RWPE2 (cell line): ENCODE measurements at regions not wholly inside any gene's neighbourhood (a gene's known extent, or its start where the extent isn't known, plus 50 kb on each side); places are given as distances from the start of the nearest gene placed in this dataset.

Source experiments
- ATAC-seq: fragments of 200-7000 bp; cut with Tn5 transposase; 3 replicates; pipeline ENCODE4 v1.9.1; 2021; ENCODE audit warnings: low read depth
- DNase-seq: peaks from one replicate; pipeline ENCODE4 v3.0.0-alpha.2; 2020; ENCODE audit warnings: low spot score
- H3K27ac ChIP-seq: fragments of 450-650 bp; 2 replicates; pipeline ENCODE4 v1.5.1; 2017; ENCODE audit warnings: mild to moderate bottlenecking; ENCODE audit not compliant: poor library complexity, severe bottlenecking
- H3K27me3 ChIP-seq: fragments of 250-450 bp; sonication (Bioruptor Pico); 2 replicates; pipeline ENCODE4 v1.5.1; 2021; ENCODE audit warnings: mild to moderate bottlenecking, moderate library complexity; ENCODE audit not compliant: insufficient read depth, poor library complexity, severe bottlenecking
- H3K36me3 ChIP-seq: fragments of 250-450 bp; sonication (Bioruptor Pico); 2 replicates; pipeline ENCODE4 v1.5.1; 2020; ENCODE audit warnings: low read depth, mild to moderate bottlenecking, moderate library complexity
- H3K4me1 ChIP-seq: fragments of 250-450 bp; sonication (Bioruptor Pico); 2 replicates; pipeline ENCODE4 v1.5.1; 2021; ENCODE audit warnings: mild to moderate bottlenecking, moderate library complexity; ENCODE audit not compliant: insufficient read depth, poor library complexity, severe bottlenecking
- H3K4me3 ChIP-seq: fragments of 250-450 bp; sonication (Bioruptor Pico); 2 replicates; pipeline ENCODE4 v1.5.1; 2021; ENCODE audit warnings: mild to moderate bottlenecking, moderate library complexity; ENCODE audit not compliant: severe bottlenecking
- H3K9me3 ChIP-seq: fragments of 250-450 bp; sonication (Bioruptor Pico); 2 replicates; pipeline ENCODE4 v1.5.1; 2021; ENCODE audit warnings: mild to moderate bottlenecking, moderate library complexity; ENCODE audit not compliant: severe bottlenecking
- TF ChIP-seq, protein P1 (sequence below): fragments of 450-650 bp; IDR thresholded peaks from one replicate; pipeline ENCODE4 v1.5.1; 2017; ENCODE audit warnings: mild to moderate bottlenecking, moderate library complexity; ENCODE audit not compliant: poor library complexity, severe bottlenecking

DNA sequence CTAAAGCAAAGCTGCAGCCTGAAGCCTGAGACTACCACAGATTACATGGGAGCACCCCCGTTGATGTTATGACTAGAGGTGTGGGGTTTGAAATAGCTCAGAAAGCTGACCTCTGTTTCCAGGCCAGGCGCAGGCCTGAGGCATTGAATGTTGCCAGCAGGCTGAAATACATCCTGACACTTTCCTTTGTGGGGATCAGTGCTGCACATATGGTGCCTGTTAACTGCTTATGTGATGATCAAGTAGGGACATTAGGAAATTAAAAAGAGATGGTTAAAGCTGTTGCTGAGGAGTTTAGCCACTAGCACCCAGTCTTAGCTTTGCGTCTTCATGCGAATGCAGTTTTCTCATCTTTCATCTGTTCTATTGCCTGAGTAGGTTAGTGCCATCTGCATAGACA, 83.2 kb downstream of the CCNA1 start:
- Histone ChIP-seq H3K36me3 (no peaks in the 10 kb centered on the region), H3K27ac (no peak overlapping the region), H3K27me3 (no peaks in the 10 kb centered on the region), H3K4me3 (no peak overlapping the region), H3K9me3 (no peaks in the 10 kb centered on the region), H3K4me1 (no peaks in the 10 kb centered on the region)
- ATAC-seq (no peak), DNase-seq (no peak)
- TF ChIP-seq, protein P1, sequence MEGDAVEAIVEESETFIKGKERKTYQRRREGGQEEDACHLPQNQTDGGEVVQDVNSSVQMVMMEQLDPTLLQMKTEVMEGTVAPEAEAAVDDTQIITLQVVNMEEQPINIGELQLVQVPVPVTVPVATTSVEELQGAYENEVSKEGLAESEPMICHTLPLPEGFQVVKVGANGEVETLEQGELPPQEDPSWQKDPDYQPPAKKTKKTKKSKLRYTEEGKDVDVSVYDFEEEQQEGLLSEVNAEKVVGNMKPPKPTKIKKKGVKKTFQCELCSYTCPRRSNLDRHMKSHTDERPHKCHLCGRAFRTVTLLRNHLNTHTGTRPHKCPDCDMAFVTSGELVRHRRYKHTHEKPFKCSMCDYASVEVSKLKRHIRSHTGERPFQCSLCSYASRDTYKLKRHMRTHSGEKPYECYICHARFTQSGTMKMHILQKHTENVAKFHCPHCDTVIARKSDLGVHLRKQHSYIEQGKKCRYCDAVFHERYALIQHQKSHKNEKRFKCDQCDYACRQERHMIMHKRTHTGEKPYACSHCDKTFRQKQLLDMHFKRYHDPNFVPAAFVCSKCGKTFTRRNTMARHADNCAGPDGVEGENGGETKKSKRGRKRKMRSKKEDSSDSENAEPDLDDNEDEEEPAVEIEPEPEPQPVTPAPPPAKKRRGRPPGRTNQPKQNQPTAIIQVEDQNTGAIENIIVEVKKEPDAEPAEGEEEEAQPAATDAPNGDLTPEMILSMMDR = no peak

DNA sequence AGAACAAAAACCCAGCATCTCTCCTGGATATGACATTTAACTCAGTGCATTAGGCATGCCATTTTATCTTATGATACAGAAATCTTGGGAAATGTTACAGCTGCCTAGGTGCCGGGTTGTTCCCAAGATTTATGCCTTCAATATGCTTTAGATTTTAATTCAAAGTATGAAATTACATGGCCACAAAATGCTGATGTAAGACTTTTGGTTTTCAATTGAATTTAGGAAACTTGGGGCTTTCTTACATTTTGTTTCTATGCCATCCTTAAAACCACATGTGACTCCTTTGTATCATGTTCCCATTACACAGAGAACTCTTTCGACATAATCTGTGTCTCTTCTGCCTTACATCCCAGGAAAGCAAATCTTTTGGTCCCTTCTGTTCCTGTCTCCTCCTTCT, 83.9 kb downstream of the CCNA1 start:
- ATAC-seq (no peak), DNase-seq (no peak)
- H3K9me3 ChIP-seq = no peaks in the 10 kb centered on the region

DNA sequence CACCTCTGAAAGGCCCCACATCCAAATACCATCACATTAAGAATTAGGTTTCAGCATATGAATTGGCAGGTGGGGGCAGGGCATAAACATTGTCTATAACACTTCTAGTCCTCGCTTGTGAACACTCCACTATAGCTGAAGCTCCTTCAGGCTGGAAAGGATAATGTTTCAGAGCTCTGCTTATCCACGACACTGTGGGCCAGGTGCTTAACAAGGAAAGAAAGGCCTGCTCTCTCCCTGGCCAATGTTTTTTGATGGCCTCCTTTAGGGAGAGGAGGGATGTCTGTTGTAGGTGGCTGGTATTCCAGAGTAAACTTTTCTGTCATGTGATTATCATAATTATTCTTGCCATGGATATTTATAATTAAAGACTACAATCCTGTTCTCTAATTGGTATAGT, 86.4 kb downstream of the CCNA1 start:
- ATAC-seq = no peak
- H3K27ac ChIP-seq = no peak overlapping the region

More for the DNA sequence above, 83.9 kb downstream of the CCNA1 start:
- no peaks in the 10 kb centered on the region for H3K4me1 ChIP-seq
- H3K4me3 ChIP-seq = no peak overlapping the region
- H3K27me3 ChIP-seq = no peaks in the 10 kb centered on the region
- no peak overlapping the region for H3K27ac ChIP-seq
- H3K36me3 ChIP-seq = no peaks in the 10 kb centered on the region
- TF ChIP-seq, protein P1 = no peak

GRCh38 chr13:36519432-36519831, 87.1 kb downstream of the CCNA1 start:
- no peak overlapping the region for H3K4me3 ChIP-seq
- no peaks in the 10 kb centered on the region for H3K4me1 ChIP-seq
- no peak for DNase-seq
- TF ChIP-seq, protein P1 = no peak
- H3K27me3 ChIP-seq = no peaks in the 10 kb centered on the region
- H3K36me3 ChIP-seq = no peaks in the 10 kb centered on the region
- H3K27ac ChIP-seq = no peak overlapping the region
- H3K9me3 ChIP-seq = no peaks in the 10 kb centered on the region
- no peak for ATAC-seq

More for the DNA sequence above, 86.4 kb downstream of the CCNA1 start:
- Histone ChIP-seq H3K36me3 (no peaks in the 10 kb centered on the region), H3K4me3 (no peak overlapping the region), H3K9me3 (no peaks in the 10 kb centered on the region), H3K4me1 (no peaks in the 10 kb centered on the region), H3K27me3 (no peaks in the 10 kb centered on the region)
- no peak for DNase-seq
- TF ChIP-seq, protein P1 = no peak

DNA sequence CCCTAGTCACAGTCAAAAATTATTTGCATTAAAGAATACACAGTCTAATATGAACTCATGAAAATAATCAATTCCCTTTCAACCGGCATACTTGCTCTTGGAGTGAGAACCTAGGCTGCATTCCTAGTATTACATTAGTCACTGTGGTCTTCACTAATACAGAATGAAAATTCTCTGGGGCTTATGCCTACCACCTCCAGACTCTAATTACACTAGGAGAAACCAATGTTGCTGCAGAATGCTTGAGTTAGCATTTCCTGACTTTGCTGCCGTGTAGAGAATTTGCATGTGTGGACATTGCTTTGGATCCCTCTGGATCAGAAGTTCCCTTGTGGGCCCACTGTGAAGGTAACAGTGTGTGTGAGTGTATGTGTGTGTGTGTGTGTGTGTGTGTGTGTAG, 87.8 kb downstream of the CCNA1 start:
- H3K4me3 ChIP-seq = no peak overlapping the region

More for the DNA sequence above, 87.8 kb downstream of the CCNA1 start:
- ATAC-seq (no peak), DNase-seq (no peak)
- no peaks in the 10 kb centered on the region for H3K4me1 ChIP-seq
- H3K9me3 ChIP-seq = no peaks in the 10 kb centered on the region
- H3K36me3 ChIP-seq = no peaks in the 10 kb centered on the region
- H3K27me3 ChIP-seq = no peaks in the 10 kb centered on the region
- TF ChIP-seq, protein P1 = no peak
- no peak overlapping the region for H3K27ac ChIP-seq
